Endothelial cell of umbilical vein (primary cell): ENCODE measurements at regions not wholly inside any gene's neighbourhood (a gene's known extent, or its start where the extent isn't known, plus 50 kb on each side); places are given as distances from the start of the nearest gene placed in this dataset.

Experiments
- BruUV-seq: library from RNA; stranded (reverse); fragments of 400-500 nt; replicated peaks from 2 replicates; lab custom pipeline; 2021; lab: Mats Ljungman, UMichigan
- CTCF ChIA-PET: fragments of 300-600, 350-600 bp; sonication (Branson Sonifier 250); formaldehyde crosslinking; loops from one replicate; lab custom pipeline; 2021; ENCODE audit warnings: antibody characterized with exemption, inconsistent platforms; lab: Charles Lee
- POLR2A ChIA-PET: fragments of 300-600, 350-600 bp; sonication (Branson Sonifier 250); formaldehyde crosslinking; loops from one replicate; lab custom pipeline; 2021; ENCODE audit warnings: antibody characterized with exemption, inconsistent platforms; lab: Charles Lee
- DNase-seq: peaks from one replicate; pipeline ENCODE4 v3.0.0-alpha.2; 2011; ENCODE audit warnings: low read depth, low spot score
- FAIRE-seq: peaks from 2 replicates; lab custom pipeline; 2011; peaks lifted over from hg19 to GRCh38; lab: Jason Lieb, UNC
- H2AFZ ChIP-seq: 2 replicates; pipeline ENCODE4 v1.6.0; 2012; ENCODE audit warnings: low read depth, low read length, control low read depth, inconsistent platforms
- H3K27ac ChIP-seq: 2 replicates; pipeline ENCODE4 v1.5.1; 2011; ENCODE audit warnings: low read depth, mild to moderate bottlenecking, control low read depth, low read length, moderate library complexity; ENCODE audit not compliant: insufficient read depth
- H3K27me3 ChIP-seq, 2 experiments: 2 replicates each; pipeline versions ENCODE4 v1.6.0 to v1.6.1; 2011; ENCODE audit warnings: low read length in 2 of 2, mixed read lengths in 1 of 2; ENCODE audit not compliant: control insufficient read depth in 2 of 2, insufficient read depth in 2 of 2
- H3K36me3 ChIP-seq, 2 experiments: 2 replicates in 1 of 2; 3 replicates in 1 of 2; pipeline ENCODE4 v1.5.1; 2011; ENCODE audit warnings: low read length in 2 of 2, mild to moderate bottlenecking in 1 of 2, moderate library complexity in 1 of 2; ENCODE audit not compliant: control insufficient read depth in 2 of 2, insufficient read depth in 2 of 2; ENCODE audit errors: extremely low read depth in 1 of 2
- H3K4me1 ChIP-seq: 3 replicates; pipeline ENCODE4 v1.5.1; 2011; ENCODE audit warnings: mild to moderate bottlenecking, low read length; ENCODE audit not compliant: control insufficient read depth, insufficient read depth; ENCODE audit errors: extremely low read depth
- H3K4me2 ChIP-seq: 2 replicates; pipeline ENCODE4 v1.6.1; 2011; ENCODE audit warnings: low read length, control low read depth, mixed read lengths; ENCODE audit not compliant: insufficient read depth
- H3K4me3 ChIP-seq, 3 experiments: fragments of 200-600 bp in 1 of 3; sonication (generic), shearing (Covaris generic) in 1 of 3; replicated peaks in 1 of 3; 2 replicates each; pipeline ENCODE4 v1.5.1; 2011 to 2016; ENCODE audit warnings: control low read depth in 3 of 3, low read length in 3 of 3, mild to moderate bottlenecking in 2 of 3, inconsistent platforms in 1 of 3, low read depth in 1 of 3, moderate library complexity in 1 of 3; ENCODE audit not compliant: insufficient read depth in 1 of 3
- H3K79me2 ChIP-seq: 2 replicates; pipeline ENCODE4 v1.6.0; 2012; ENCODE audit warnings: low read length, inconsistent platforms; ENCODE audit not compliant: control insufficient read depth, insufficient read depth
- H3K9ac ChIP-seq: replicated peaks from 2 replicates; pipeline ENCODE3; 2011; ENCODE audit warnings: low read length, control low read depth; ENCODE audit not compliant: insufficient read depth; ENCODE audit errors: extremely low read depth
- H3K9me1 ChIP-seq: replicated peaks from 3 replicates; pipeline ENCODE4 v1.6.0; 2011; ENCODE audit warnings: mild to moderate bottlenecking, low read length; ENCODE audit not compliant: control insufficient read depth, insufficient read depth; ENCODE audit errors: extremely low read depth
- H3K9me3 ChIP-seq: replicated peaks from 2 replicates; pipeline ENCODE4 v1.5.1; 2012; ENCODE audit warnings: low read length, inconsistent platforms; ENCODE audit not compliant: control insufficient read depth, insufficient read depth
- H4K20me1 ChIP-seq: replicated peaks from 2 replicates; pipeline ENCODE3; 2011; ENCODE audit warnings: mild to moderate bottlenecking, low read length; ENCODE audit not compliant: control insufficient read depth, insufficient read depth; ENCODE audit errors: extremely low read depth
- CTCF ChIP-seq, 2 donors: IDR thresholded peaks; 1 replicate in 1 of 2; 2 replicates in 1 of 2; pipeline ENCODE4 v1.5.1; 2011; ENCODE audit warnings: low read length in 2 of 2, mild to moderate bottlenecking in 2 of 2, moderate library complexity in 2 of 2, control low read depth in 1 of 2, inconsistent platforms in 1 of 2, low read depth in 1 of 2; ENCODE audit not compliant: insufficient read depth in 1 of 2; ENCODE audit errors: extremely low read depth in 1 of 2
- EZH2 ChIP-seq: IDR thresholded peaks from 2 replicates; pipeline ENCODE4 v1.6.1; 2012; ENCODE audit warnings: borderline replicate concordance, low read depth, mild to moderate bottlenecking, moderate library complexity, low read length, inconsistent platforms; ENCODE audit not compliant: severe bottlenecking
- FOS ChIP-seq: IDR thresholded peaks from 2 replicates; pipeline ENCODE4 v1.6.1; 2011; ENCODE audit warnings: mild to moderate bottlenecking, low read length, moderate library complexity, borderline replicate concordance; ENCODE audit not compliant: insufficient read depth
- GATA2 ChIP-seq: IDR thresholded peaks from 2 replicates; pipeline ENCODE4 v1.7.0; 2011; ENCODE audit warnings: low read depth, mild to moderate bottlenecking, moderate library complexity, mixed read lengths, low read length; ENCODE audit not compliant: insufficient read length, insufficient read depth
- JUN ChIP-seq: IDR thresholded peaks from 2 replicates; pipeline ENCODE4 v1.6.1; 2011; ENCODE audit warnings: borderline replicate concordance, low read depth; ENCODE audit not compliant: insufficient read length, insufficient read depth
- MYC ChIP-seq: IDR thresholded peaks from one replicate; pipeline ENCODE4 v1.6.1; 2011; ENCODE audit warnings: mild to moderate bottlenecking, low read depth, low read length
- POLR2A ChIP-seq: IDR thresholded peaks from 2 replicates; pipeline ENCODE4 v1.6.1; 2012; ENCODE audit warnings: low read depth, mild to moderate bottlenecking, control low read depth, low read length
- POLR2AphosphoS5 ChIP-seq: IDR thresholded peaks from 2 replicates; pipeline ENCODE4 v1.6.1; 2012; ENCODE audit warnings: low read depth, mild to moderate bottlenecking, control low read depth, low read length, moderate library complexity; ENCODE audit not compliant: insufficient read depth
- dilution Hi-C: fragments of 300-500 bp; cut with MboI; formaldehyde crosslinking; loops from one replicate; pipeline ENCODE4 v1.15.0; 2019; ENCODE audit warnings: low sequenced_read_pairs; ENCODE audit not compliant: extremely low pct_ligation_motif_present
- intact Hi-C: fragments of 100-400 bp; cut with micrococcal nuclease; formaldehyde crosslinking; loops from one replicate; pipeline ENCODE4 v1.10.0; 2022
- TF ChIP-seq, protein P1 (sequence below): IDR thresholded peaks from 2 replicates; pipeline ENCODE4 v1.6.1; 2011; ENCODE audit not compliant: insufficient read depth, insufficient read length

DNA sequence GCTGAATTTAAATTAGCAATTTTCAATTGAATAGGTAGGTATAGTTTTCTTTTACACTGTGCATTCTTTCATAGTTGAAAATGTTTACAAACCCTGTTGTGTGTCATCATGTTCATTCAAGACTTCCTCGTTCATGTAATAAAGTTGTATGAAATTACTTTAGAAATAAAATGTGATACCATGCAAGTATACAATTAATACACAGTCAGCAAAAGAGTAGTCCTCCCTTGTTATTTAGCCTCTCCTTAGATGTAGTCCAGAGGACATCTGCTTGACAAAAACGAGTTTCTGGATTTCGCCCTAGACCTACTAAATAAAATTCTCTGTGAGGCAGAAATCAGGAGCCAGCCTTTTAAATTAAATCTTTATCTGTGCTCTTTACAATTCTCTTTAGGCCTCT is 231.6 kb downstream of the CXXC4 start:
- DNase-seq = no peak
- no peaks in the 10 kb centered on the region for H3K27me3 ChIP-seq
- no peaks in the 10 kb centered on the region for H3K4me1 ChIP-seq
- H3K9me3 ChIP-seq = no peaks in the 10 kb centered on the region
- H3K79me2 ChIP-seq = no peaks in the 10 kb centered on the region
- ChIA-PET POLR2A (no interaction called here), CTCF (no interaction called here)
- TF ChIP-seq POLR2A (no peak), FOS (no peak), MYC (no peak), CTCF (IDR thresholded peaks at IDR 0.05; ENCODE audit: extremely low read depth in 1 of 2, insufficient read depth in 1 of 2, low read depth in 1 of 2, low read length in 2 of 2) (no peak), JUN (no peak), GATA2 (no peak), POLR2AphosphoS5 (no peak), EZH2 (no peak)
- TF ChIP-seq, protein P1, sequence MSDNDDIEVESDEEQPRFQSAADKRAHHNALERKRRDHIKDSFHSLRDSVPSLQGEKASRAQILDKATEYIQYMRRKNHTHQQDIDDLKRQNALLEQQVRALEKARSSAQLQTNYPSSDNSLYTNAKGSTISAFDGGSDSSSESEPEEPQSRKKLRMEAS = no peak
- no peak overlapping the region for H3K27ac ChIP-seq
- H3K4me3 ChIP-seq = no peak overlapping the region
- FAIRE-seq = no peak
- no peaks in the 10 kb centered on the region for H3K36me3 ChIP-seq
- intact Hi-C loops (no loop called here), dilution Hi-C loops (no loop called here)
- BruUV-seq = no TSS peak
- H4K20me1 ChIP-seq = no peaks in the 10 kb centered on the region
- no peak overlapping the region for H2AFZ ChIP-seq
- no peak overlapping the region for H3K4me2 ChIP-seq
- no peak overlapping the region for H3K9ac ChIP-seq
- no peaks in the 10 kb centered on the region for H3K9me1 ChIP-seq
